ENCODE measurements at regions not wholly inside any gene's neighbourhood (a gene's known extent, or its start where the extent isn't known, plus 50 kb on each side); places are given as distances from the start of the nearest gene placed in this dataset.

DNA sequence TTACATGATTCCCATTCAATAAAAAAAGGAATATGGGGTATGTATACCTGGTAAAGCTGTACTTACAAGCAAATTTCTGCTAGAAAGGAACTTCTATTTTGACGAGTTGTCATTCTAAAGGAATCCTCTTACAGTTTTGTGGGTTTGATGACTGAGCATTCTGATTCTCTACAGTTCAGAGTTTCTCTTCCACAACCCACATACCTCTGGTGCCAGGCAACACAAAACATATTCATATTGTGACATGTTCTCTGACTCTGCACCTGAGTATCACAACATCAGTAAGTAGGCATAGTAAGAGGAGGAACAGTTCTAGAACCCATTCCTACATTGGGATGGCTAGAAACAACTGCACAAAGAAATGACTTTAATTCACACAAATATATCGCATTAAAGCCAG is 636.6 kb downstream of the MED13L start:
- BruUV-seq (replicated peaks), result no TSS peak
- ChIA-PET CTCF (no interaction called here), POLR2A (no interaction called here)
- no peak for DNase-seq (ENCODE audit: unreplicated experiment)
- intact Hi-C loops (cut with micrococcal nuclease), result no loop called here
- no peaks in the 10 kb centered on the region for H3K4me1 Mint-ChIP-seq (ENCODE audit: insufficient read depth, unreplicated experiment)
- TF ChIP-seq, protein P1, sequence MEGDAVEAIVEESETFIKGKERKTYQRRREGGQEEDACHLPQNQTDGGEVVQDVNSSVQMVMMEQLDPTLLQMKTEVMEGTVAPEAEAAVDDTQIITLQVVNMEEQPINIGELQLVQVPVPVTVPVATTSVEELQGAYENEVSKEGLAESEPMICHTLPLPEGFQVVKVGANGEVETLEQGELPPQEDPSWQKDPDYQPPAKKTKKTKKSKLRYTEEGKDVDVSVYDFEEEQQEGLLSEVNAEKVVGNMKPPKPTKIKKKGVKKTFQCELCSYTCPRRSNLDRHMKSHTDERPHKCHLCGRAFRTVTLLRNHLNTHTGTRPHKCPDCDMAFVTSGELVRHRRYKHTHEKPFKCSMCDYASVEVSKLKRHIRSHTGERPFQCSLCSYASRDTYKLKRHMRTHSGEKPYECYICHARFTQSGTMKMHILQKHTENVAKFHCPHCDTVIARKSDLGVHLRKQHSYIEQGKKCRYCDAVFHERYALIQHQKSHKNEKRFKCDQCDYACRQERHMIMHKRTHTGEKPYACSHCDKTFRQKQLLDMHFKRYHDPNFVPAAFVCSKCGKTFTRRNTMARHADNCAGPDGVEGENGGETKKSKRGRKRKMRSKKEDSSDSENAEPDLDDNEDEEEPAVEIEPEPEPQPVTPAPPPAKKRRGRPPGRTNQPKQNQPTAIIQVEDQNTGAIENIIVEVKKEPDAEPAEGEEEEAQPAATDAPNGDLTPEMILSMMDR (IDR thresholded peaks at IDR 0.05; ENCODE audit: unreplicated experiment), result no peak
- H3K9me3 Mint-ChIP-seq (ENCODE audit: unreplicated experiment), result no peaks in the 10 kb centered on the region
- no peaks in the 10 kb centered on the region for H3K27me3 Mint-ChIP-seq (ENCODE audit: insufficient read depth, unreplicated experiment)
- H3K36me3 Mint-ChIP-seq (ENCODE audit: insufficient read depth, unreplicated experiment), result no peaks in the 10 kb centered on the region
- H3K27ac Mint-ChIP-seq (ENCODE audit: low read depth, unreplicated experiment), result no peak overlapping the region
- H3K4me3 Mint-ChIP-seq (ENCODE audit: unreplicated experiment), result no peak overlapping the region

DNA sequence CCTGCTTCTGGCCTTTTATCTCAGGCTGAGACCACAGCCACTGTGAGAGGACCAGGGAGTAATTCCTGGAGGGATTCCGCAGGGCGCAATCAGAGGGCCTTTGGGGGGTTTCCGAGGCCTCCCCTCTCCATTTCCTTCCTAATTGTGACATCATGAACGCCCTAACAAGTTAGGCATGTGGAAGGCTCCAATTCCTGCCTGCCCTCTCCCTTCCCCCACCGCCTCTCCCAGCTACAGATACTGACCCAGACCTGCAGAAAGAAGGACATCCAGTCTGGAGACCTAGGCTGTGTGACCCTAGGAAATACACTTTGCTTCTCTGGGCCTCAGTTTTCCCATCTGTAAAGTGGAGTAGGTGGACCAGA is 637.9 kb downstream of the MED13L start:
- ChIA-PET POLR2A (no interaction called here), CTCF (interaction anchor here (0.6 to 0.8 kb wide), 4 partner anchors 28 to 977 kb away, joined by 3 to 4 read pairs (median 3); no protein-coding TSS in a partner anchor)
- BruUV-seq (replicated peaks), result no TSS peak
- intact Hi-C loops (cut with micrococcal nuclease), result no loop called here
- Mint-ChIP-seq H3K4me1 (ENCODE audit: insufficient read depth, unreplicated experiment) (peaks cover 6% of the 10 kb centered on the region), H3K27me3 (ENCODE audit: insufficient read depth, unreplicated experiment) (no peaks in the 10 kb centered on the region), H3K9me3 (ENCODE audit: unreplicated experiment) (no peaks in the 10 kb centered on the region), H3K4me3 (ENCODE audit: unreplicated experiment) (no peak overlapping the region), H3K27ac (ENCODE audit: low read depth, unreplicated experiment) (no peak overlapping the region), H3K36me3 (ENCODE audit: insufficient read depth, unreplicated experiment) (no peaks in the 10 kb centered on the region)
- no peak for DNase-seq (ENCODE audit: unreplicated experiment)
- TF ChIP-seq, protein P1 (IDR thresholded peaks at IDR 0.05; ENCODE audit: unreplicated experiment), result no peak

DNA sequence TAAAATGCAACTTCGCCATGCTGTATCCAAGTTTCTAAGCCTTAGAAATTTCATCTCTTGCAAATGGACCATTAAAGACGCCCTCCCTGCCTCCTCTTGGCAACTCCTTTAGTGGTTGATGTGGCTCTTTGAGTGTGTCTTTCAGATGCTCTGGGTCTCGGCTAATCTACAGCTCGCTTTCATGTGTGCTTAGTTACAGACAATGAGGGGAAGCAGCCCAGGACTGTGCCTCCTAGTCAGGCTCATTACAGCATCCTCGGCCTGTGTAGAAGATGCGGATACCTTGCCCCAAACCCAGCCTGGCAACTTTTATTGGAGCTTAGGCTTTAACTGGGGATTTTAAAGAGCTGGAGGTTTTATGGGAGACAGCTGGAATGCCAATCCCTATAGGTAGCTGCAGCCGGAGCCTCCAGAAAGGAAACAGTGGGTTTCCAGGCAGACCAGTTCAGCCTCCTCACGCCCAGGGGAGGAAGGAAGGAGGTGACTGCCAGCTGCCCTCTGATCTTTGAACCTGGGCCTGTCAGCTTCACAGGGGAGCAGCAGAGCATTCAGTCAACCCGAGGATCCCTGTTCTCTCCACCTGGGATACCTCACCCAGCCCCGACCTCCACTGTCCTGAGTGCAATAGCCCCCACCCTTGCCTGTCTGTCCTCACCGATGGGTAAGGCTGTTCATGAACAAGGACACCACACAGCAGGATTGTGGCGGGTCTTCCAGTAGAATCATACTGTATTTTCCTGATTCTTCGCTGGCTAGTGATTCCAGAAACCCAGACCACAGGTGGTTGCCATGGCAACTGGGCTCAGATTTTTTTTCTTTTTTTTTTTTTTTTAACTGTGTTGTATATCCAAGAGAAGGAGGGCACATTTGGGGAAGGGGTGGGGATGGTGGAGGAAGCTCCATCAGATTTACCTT is 638.5 kb downstream of the MED13L start:
- Mint-ChIP-seq H3K27me3 (ENCODE audit: insufficient read depth, unreplicated experiment) (no peaks in the 10 kb centered on the region), H3K9me3 (ENCODE audit: unreplicated experiment) (no peaks in the 10 kb centered on the region), H3K36me3 (ENCODE audit: insufficient read depth, unreplicated experiment) (no peaks in the 10 kb centered on the region), H3K27ac (ENCODE audit: low read depth, unreplicated experiment) (no peak overlapping the region), H3K4me1 (ENCODE audit: insufficient read depth, unreplicated experiment) (peaks cover 6% of the 10 kb centered on the region), H3K4me3 (ENCODE audit: unreplicated experiment) (no peak overlapping the region)
- no TSS peak for BruUV-seq (replicated peaks)
- CTCF ChIA-PET, result interaction anchor here (0.6 to 0.8 kb wide), 4 partner anchors 27 to 976 kb away, joined by 3 read pairs; no protein-coding TSS in a partner anchor
- intact Hi-C loops (cut with micrococcal nuclease), result no loop called here
- TF ChIP-seq, protein P1 (IDR thresholded peaks at IDR 0.05; ENCODE audit: unreplicated experiment), result no peak
- POLR2A ChIA-PET, result no interaction called here
- DNase-seq (ENCODE audit: unreplicated experiment), result no peak

DNA sequence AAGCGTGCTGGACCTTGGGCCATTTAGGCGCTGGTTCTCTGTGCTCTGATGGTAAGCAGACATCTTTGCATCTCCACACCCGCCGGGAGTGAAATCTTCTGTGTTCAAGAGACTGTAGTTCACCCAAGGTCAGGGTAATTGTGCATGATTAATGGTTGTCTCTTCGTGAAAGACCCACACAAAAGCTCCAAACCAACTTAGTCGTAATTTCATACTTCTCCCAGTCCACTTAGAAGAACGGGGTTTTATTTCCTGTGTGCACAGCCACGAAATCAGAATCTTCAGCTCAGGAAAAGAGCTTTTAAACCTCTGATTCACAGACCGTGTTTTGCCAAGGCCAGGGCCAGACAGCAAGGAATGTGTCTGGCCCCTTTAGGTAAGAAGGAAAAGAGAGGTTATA is 640.9 kb downstream of the MED13L start:
- ChIA-PET CTCF (interaction anchor here (0.5 to 1.5 kb wide), 3 partner anchors 123 to 1914 kb away, joined by 3 read pairs; no protein-coding TSS in a partner anchor), POLR2A (interaction anchor here (1.6 kb wide), 1 partner anchor 952 kb away, joined by 5 read pairs; no protein-coding TSS in a partner anchor)
- DNase-seq (ENCODE audit: unreplicated experiment), result no peak
- Mint-ChIP-seq H3K4me3 (ENCODE audit: unreplicated experiment) (no peak overlapping the region), H3K36me3 (ENCODE audit: insufficient read depth, unreplicated experiment) (no peaks in the 10 kb centered on the region), H3K27ac (ENCODE audit: low read depth, unreplicated experiment) (no peak overlapping the region), H3K9me3 (ENCODE audit: unreplicated experiment) (no peaks in the 10 kb centered on the region), H3K4me1 (ENCODE audit: insufficient read depth, unreplicated experiment) (peaks cover 10% of the 10 kb centered on the region), H3K27me3 (ENCODE audit: insufficient read depth, unreplicated experiment) (no peaks in the 10 kb centered on the region)
- no TSS peak for BruUV-seq (replicated peaks)
- TF ChIP-seq, protein P1 (IDR thresholded peaks at IDR 0.05; ENCODE audit: unreplicated experiment), result no peak
- intact Hi-C loops (cut with micrococcal nuclease), result no loop called here
